Breast epithelium (tissue), 3 donors: ENCODE measurements at regions not wholly inside any gene's neighbourhood (a gene's known extent, or its start where the extent isn't known, plus 50 kb on each side); places are given as distances from the start of the nearest gene placed in this dataset.

Experiments used
- CTCF ChIP-seq, 3 donors: fragments of 450-650 bp; IDR thresholded peaks; one replicate each; pipeline ENCODE4 v1.5.1; 2016 to 2017; ENCODE audit warnings: antibody characterized with exemption in 3 of 3, mild to moderate bottlenecking in 3 of 3, moderate library complexity in 3 of 3
- POLR2A ChIP-seq: fragments of 450-650 bp; IDR thresholded peaks from one replicate; pipeline ENCODE4 v1.6.1; 2016; ENCODE audit warnings: antibody characterized with exemption, mild to moderate bottlenecking, moderate library complexity
- POLR2AphosphoS5 ChIP-seq, 3 donors: sonication (generic); formaldehyde crosslinking; IDR thresholded peaks; one replicate each; pipeline ENCODE4 v1.6.1; 2017; ENCODE audit warnings: antibody characterized with exemption in 3 of 3

GRCh38 chr7:46542076-46542475 lies 621.0 kb upstream of the IGFBP3 start:
- no peak for TF ChIP-seq CTCF (IDR thresholded peaks at IDR 0.05)
- no peak for TF ChIP-seq POLR2A
- TF ChIP-seq POLR2AphosphoS5 (IDR thresholded peaks at IDR 0.05), result no peak
